Activated CD4-positive, alpha-beta T cell treated with anti-CD3 and anti-CD28 coated beads, Interleukin-2, Interleukin-6, amounts not matched to agents 100 ng/mL and 50 ng/mL, durations not matched to agents 16 hours and 8 hours (primary cell): ENCODE measurements at regions not wholly inside any gene's neighbourhood (a gene's known extent, or its start where the extent isn't known, plus 50 kb on each side); places are given as distances from the start of the nearest gene placed in this dataset.

Experiments
- DNase-seq: peaks from one replicate; pipeline ENCODE4 v3.0.0-alpha.2; 2020

DNA sequence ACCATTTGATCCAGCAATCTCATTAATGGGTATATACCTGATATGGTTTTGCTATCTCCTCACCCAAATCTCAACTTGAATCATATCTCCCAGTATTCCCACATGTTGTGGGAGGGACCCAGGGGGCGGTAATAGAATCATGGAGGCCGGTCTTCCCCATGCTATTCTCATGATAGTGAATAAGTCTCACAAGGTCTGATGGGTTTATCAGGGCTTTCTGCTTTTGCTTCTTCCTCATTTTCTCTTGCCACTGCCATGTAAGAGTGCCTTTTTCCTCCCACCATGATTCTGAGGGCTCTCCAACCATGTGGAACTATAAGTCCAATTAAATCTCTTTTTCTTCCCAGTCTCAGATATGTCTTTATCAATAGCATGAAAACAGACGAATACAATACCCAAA lies 74.5 kb upstream of the APC start:
- no peak for DNase-seq

- no peak for DNase-seq
Measured at GRCh38 chr5:112668016-112668415, 69.7 kb upstream of the APC start.

DNA sequence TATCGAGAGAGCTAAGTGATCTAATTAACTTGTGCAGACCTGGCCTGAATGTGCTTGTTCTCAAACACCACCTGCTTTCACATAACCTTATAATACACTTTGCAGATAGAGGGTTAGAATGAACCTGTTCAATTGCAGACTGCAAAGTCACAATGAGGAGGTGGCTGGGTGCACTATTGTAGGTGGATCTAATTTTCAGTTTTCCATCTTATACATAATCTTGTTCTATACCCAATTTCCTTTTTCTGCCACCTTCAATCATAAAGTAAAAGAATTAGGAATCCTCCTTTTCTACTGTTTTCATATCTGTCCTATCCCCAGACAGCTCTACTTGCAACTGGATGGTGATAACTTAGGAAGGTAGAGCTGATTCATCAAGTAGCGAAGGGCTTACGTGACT lies 68.8 kb upstream of the APC start:
- no peak for DNase-seq

DNA sequence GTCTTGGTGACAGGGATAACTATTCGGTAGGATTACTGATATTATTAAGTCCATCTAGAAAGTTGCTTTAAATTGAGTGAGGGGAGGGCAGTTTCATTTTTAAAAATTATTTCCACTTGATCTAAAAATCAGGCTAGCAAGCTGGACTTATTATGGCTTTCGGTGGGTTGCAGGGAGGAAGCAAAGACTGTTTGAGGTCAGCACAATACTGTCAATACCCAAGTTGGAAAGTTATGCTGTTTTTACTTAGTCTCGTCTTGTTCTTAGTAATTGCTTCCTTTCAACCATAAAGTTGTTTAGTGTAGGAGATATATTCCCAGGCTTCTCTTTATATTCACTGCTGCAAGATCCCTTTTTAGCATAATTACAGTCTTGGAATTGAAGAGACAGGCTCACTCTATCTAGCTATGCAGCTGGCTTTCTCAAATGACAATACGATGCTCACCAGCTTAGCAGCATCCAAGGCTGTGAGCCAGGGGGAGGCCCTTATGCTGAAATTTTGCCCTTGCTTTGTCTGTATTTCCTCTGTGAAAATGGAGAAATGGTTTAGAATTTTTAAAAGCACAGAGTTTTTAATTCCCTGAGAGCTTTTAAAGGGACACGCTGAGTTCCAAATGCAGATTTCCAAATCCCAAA lies 68.2 kb upstream of the APC start:
- no peak for DNase-seq

GRCh38 chr5:112671687-112672086 lies 66.0 kb upstream of the APC start:
- DNase-seq, result no peak

DNA sequence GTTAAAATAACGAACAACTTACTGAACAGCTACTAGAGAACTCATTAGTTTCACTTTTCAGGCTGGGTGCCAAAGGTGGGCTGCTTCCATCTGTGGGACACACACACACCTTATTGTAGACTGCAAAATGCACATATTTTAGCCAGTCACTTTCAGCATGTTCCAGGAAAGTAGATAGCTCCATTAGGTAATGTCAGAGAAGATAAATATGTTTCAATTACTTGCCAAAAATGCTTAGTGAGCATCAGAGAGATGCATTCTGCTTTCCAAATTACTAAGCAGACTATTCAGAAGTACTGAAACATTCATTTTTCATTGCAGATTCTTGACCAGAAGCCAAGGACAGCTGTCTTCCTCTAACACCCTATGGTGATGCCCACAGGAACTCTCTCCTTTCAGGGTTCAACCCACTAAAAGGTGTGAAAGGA lies 56.2 kb upstream of the APC start:
- no peak for DNase-seq

DNA sequence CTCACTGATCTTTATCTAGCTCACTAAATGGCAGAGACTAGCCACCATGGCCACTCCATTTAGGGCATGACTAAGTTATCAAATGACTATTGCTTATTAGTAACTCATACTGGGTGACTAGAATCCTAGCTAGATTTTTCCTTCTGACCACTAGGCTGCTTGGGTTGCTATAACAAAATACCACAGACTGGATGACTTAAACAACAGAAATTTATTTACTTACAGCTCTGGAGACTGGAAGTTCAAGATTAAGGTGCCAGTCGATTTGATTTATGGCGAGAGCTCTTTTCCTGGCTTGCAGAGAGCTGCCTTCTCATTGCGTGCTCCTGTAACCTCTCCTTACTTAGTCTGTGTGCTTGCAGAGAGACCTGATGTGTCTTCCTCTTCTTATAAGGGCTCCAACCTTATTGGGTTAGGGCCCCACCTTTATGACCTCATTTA lies 55.0 kb upstream of the APC start:
- no peak for DNase-seq

GRCh38 chr5:112684121-112684520 lies 53.6 kb upstream of the APC start:
- DNase-seq, result no peak

- no peak for DNase-seq
Measured at GRCh38 chr5:112684737-112685136, 52.9 kb upstream of the APC start.

GRCh38 chr5:112685386-112685785 lies 52.3 kb upstream of the APC start:
- DNase-seq, result no peak

DNA sequence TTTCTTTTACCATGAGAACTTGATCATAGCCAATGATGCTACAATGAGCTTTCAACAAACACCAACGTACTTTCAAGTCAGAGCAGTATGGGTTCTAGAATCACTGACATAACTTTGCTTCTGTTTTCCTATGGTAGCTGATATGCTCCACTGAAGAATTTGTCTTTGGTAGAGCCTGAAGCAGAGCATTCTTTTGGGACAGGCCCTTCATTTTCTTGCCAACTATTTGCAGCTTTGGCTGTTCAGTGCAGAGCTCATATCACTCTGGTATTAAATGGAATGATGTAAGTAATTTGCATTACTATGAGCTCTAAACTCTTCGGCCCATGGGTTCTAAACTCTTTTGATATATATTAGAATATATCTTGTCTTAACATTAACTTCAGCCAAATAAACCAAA lies 51.8 kb upstream of the APC start:
- DNase-seq, result no peak

DNA sequence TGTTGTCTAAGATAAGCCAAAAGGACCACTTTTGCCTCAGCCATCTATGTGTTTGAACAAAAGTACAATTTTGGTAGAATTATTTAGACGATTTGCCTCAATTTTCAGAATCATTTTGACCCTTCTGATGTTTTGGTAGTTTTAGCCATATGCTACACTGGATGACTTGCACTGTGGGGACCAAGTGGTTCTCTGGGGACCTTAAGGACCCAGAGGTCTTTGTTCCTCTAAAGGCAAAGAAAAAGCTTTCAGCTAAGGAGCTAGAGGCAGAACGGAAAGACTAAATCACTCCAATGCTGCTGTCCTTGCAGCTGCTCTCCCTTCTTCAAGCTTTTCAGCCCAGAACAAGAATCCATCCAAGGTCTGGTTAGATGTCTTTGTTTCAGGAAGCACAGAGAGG lies 51.0 kb upstream of the APC start:
- no peak for DNase-seq

GRCh38 chr5:112687306-112687705 lies 50.4 kb upstream of the APC start:
- DNase-seq, result no peak
